Ascending aorta (tissue), 2 donors: ENCODE measurements at regions not wholly inside any gene's neighbourhood (a gene's known extent, or its start where the extent isn't known, plus 50 kb on each side); places are given as distances from the start of the nearest gene placed in this dataset.
"Not testable (repeated sequence)": the region's sequence is repeated elsewhere in the genome, so short reads cannot be mapped to it uniquely, and the experiment has no call there.

Experiments used
- DNase-seq, 2 donors: peaks; one replicate each; pipeline ENCODE4 v3.0.0-alpha.2; 2019; ENCODE audit warnings: low spot score in 2 of 2
- H3K27ac ChIP-seq, 2 donors: fragments of 200-600 bp; sonication (generic); one replicate each; pipeline ENCODE4 v1.5.1; 2016 to 2017; ENCODE audit warnings: mild to moderate bottlenecking in 1 of 2
- H3K27me3 ChIP-seq: fragments of 200-600 bp; sonication (generic); one replicate; pipeline ENCODE4 v1.5.1; 2017
- H3K36me3 ChIP-seq, 2 donors: fragments of 200-600 bp; sonication (generic); one replicate each; pipeline ENCODE4 v1.5.1; 2016
- H3K4me1 ChIP-seq, 2 donors: fragments of 200-600 bp; sonication (generic); one replicate each; pipeline ENCODE4 v1.5.1; 2016 to 2017; ENCODE audit warnings: mild to moderate bottlenecking in 1 of 2
- H3K4me3 ChIP-seq, 2 donors: fragments of 200-600 bp; sonication (generic); one replicate each; pipeline ENCODE4 v1.5.1; 2016 to 2017; ENCODE audit warnings: mild to moderate bottlenecking in 1 of 2
- H3K9me3 ChIP-seq, 2 donors: fragments of 200-600 bp; sonication (generic); one replicate each; pipeline ENCODE4 v1.5.1; 2016
- CTCF ChIP-seq, 3 experiments: fragments of 200-600 bp in 2 of 3; fragments of 450-650 bp in 1 of 3; sonication (generic) in 2 of 3; IDR thresholded peaks; one replicate each; pipeline ENCODE4 v1.5.1; 2016 to 2019; ENCODE audit warnings: antibody characterized with exemption in 3 of 3, mild to moderate bottlenecking in 1 of 3, moderate library complexity in 1 of 3
- intact Hi-C: fragments of 100-400 bp; cut with DNase I; formaldehyde crosslinking; loops from one replicate; pipeline ENCODE4 v1.15.1; 2023

- Histone ChIP-seq H3K9me3 (no peaks in the 10 kb centered on the region), H3K27ac (no peak overlapping the region)
- intact Hi-C loops = no loop called here
Observed at GRCh38 chr18:67131498-67131897, 385.0 kb downstream of the DSEL start.

GRCh38 chr18:67126751-67127150 is 389.8 kb downstream of the DSEL start:
- H3K4me1 ChIP-seq, H3K9me3 ChIP-seq, H3K27me3 ChIP-seq, H3K4me3 ChIP-seq, intact Hi-C loops, DNase-seq, H3K36me3 ChIP-seq, H3K27ac ChIP-seq: not testable (repeated sequence)

More at GRCh38 chr18:67131498-67131897, 385.0 kb downstream of the DSEL start:
- DNase-seq = no peak
- Histone ChIP-seq H3K36me3 (no peaks in the 10 kb centered on the region), H3K4me1 (no peaks in the 10 kb centered on the region), H3K4me3 (no peak overlapping the region), H3K27me3 (no peaks in the 10 kb centered on the region)
- TF ChIP-seq CTCF (IDR thresholded peaks at IDR 0.05) = no peak

GRCh38 chr18:67123901-67124300 is 392.6 kb downstream of the DSEL start:
- Histone ChIP-seq H3K27me3 (no peaks in the 10 kb centered on the region), H3K4me3 (no peak overlapping the region), H3K36me3 (no peaks in the 10 kb centered on the region), H3K27ac (no peak overlapping the region), H3K4me1 (no peaks in the 10 kb centered on the region), H3K9me3 (no peaks in the 10 kb centered on the region)
- intact Hi-C loops = no loop called here
- DNase-seq = no peak
- TF ChIP-seq CTCF (IDR thresholded peaks at IDR 0.05) = no peak

- Histone ChIP-seq H3K27me3 (no peaks in the 10 kb centered on the region), H3K36me3 (no peaks in the 10 kb centered on the region), H3K4me3 (no peak overlapping the region), H3K9me3 (peaks cover 0 to 3% of the 10 kb centered on the region in 2 donors), H3K27ac (no peak overlapping the region), H3K4me1 (no peaks in the 10 kb centered on the region)
- no peak for TF ChIP-seq CTCF (IDR thresholded peaks at IDR 0.05)
- intact Hi-C loops = no loop called here
- no peak for DNase-seq
Observed at GRCh38 chr18:67117804-67118203, 398.7 kb downstream of the DSEL start.

GRCh38 chr18:67109535-67109934 is 407.0 kb downstream of the DSEL start:
- intact Hi-C loops = no loop called here
- TF ChIP-seq CTCF (IDR thresholded peaks at IDR 0.05) = no peak
- DNase-seq = no peak
- H3K27ac ChIP-seq = no peak overlapping the region
- peaks cover 0 to 3% of the 10 kb centered on the region in 2 donors for H3K9me3 ChIP-seq
- no peak overlapping the region for H3K4me3 ChIP-seq
- no peaks in the 10 kb centered on the region for H3K27me3 ChIP-seq
- no peaks in the 10 kb centered on the region for H3K36me3 ChIP-seq
- H3K4me1 ChIP-seq = no peaks in the 10 kb centered on the region

GRCh38 chr18:67108894-67109293 is 407.6 kb downstream of the DSEL start:
- Histone ChIP-seq H3K9me3 (peaks cover 0 to 3% of the 10 kb centered on the region in 2 donors), H3K36me3 (no peaks in the 10 kb centered on the region), H3K27me3 (no peaks in the 10 kb centered on the region), H3K27ac (no peak overlapping the region), H3K4me1 (no peaks in the 10 kb centered on the region), H3K4me3 (no peak overlapping the region)
- intact Hi-C loops = no loop called here
- DNase-seq = no peak
- no peak for TF ChIP-seq CTCF (IDR thresholded peaks at IDR 0.05)
